ENCODE measurements at regions not wholly inside any gene's neighbourhood (a gene's known extent, or its start where the extent isn't known, plus 50 kb on each side); places are given as distances from the start of the nearest gene placed in this dataset.

- Mint-ChIP-seq H3K4me1 (ENCODE audit: unreplicated experiment) (no peaks in the 10 kb centered on the region), H3K36me3 (no peaks in the 10 kb centered on the region), H3K27me3 (no peaks in the 10 kb centered on the region), H3K9me3 (no peaks in the 10 kb centered on the region), H3K4me3 (no peak overlapping the region), H3K27ac (no peak overlapping the region)
- DNase-seq (ENCODE audit: extremely low spot score, unreplicated experiment): no peak
- no peak for TF ChIP-seq CTCF (conservative IDR thresholded peaks at IDR 0.05)
These were observed 518.0 kb downstream of the XPNPEP1 start for GRCh38 chr10:109405338-109405737.

GRCh38 chr10:109403551-109403950 lies 519.8 kb downstream of the XPNPEP1 start:
- Mint-ChIP-seq H3K4me3 (no peak overlapping the region), H3K36me3 (no peaks in the 10 kb centered on the region), H3K27me3 (no peaks in the 10 kb centered on the region), H3K4me1 (ENCODE audit: unreplicated experiment) (no peaks in the 10 kb centered on the region), H3K9me3 (no peaks in the 10 kb centered on the region), H3K27ac (no peak overlapping the region)
- no peak for DNase-seq (ENCODE audit: extremely low spot score, unreplicated experiment)
- no peak for TF ChIP-seq CTCF (conservative IDR thresholded peaks at IDR 0.05)

- Mint-ChIP-seq H3K4me1 (ENCODE audit: unreplicated experiment) (no peaks in the 10 kb centered on the region), H3K27ac (no peak overlapping the region)
- DNase-seq (ENCODE audit: extremely low spot score, unreplicated experiment): no peak
These were observed 529.9 kb downstream of the XPNPEP1 start for GRCh38 chr10:109393425-109393824.

GRCh38 chr10:109386921-109387320 lies 536.4 kb downstream of the XPNPEP1 start:
- Mint-ChIP-seq H3K36me3 (no peaks in the 10 kb centered on the region), H3K27ac (no peak overlapping the region), H3K4me1 (ENCODE audit: unreplicated experiment) (no peaks in the 10 kb centered on the region), H3K4me3 (no peak overlapping the region), H3K27me3 (peaks cover 3% of the 10 kb centered on the region), H3K9me3 (no peaks in the 10 kb centered on the region)
- TF ChIP-seq CTCF (conservative IDR thresholded peaks at IDR 0.05): no peak
- DNase-seq (ENCODE audit: extremely low spot score, unreplicated experiment): no peak

More at GRCh38 chr10:109393425-109393824, 529.9 kb downstream of the XPNPEP1 start:
- Mint-ChIP-seq H3K36me3 (no peaks in the 10 kb centered on the region), H3K4me3 (no peak overlapping the region), H3K9me3 (no peaks in the 10 kb centered on the region), H3K27me3 (no peaks in the 10 kb centered on the region)
- TF ChIP-seq CTCF (conservative IDR thresholded peaks at IDR 0.05): no peak

- no peak overlapping the region for H3K4me3 Mint-ChIP-seq
- H3K27me3 Mint-ChIP-seq: peaks cover 3% of the 10 kb centered on the region
- H3K27ac Mint-ChIP-seq: no peak overlapping the region
- TF ChIP-seq CTCF (conservative IDR thresholded peaks at IDR 0.05): no peak
- no peaks in the 10 kb centered on the region for H3K9me3 Mint-ChIP-seq
- no peaks in the 10 kb centered on the region for H3K4me1 Mint-ChIP-seq (ENCODE audit: unreplicated experiment)
- no peaks in the 10 kb centered on the region for H3K36me3 Mint-ChIP-seq
- DNase-seq (ENCODE audit: extremely low spot score, unreplicated experiment): no peak
These were observed 537.2 kb downstream of the XPNPEP1 start for GRCh38 chr10:109386101-109386500.

- no peak overlapping the region for H3K27ac Mint-ChIP-seq
- DNase-seq (ENCODE audit: extremely low spot score, unreplicated experiment): no peak
- no peaks in the 10 kb centered on the region for H3K27me3 Mint-ChIP-seq
- no peaks in the 10 kb centered on the region for H3K36me3 Mint-ChIP-seq
- no peaks in the 10 kb centered on the region for H3K9me3 Mint-ChIP-seq
- H3K4me3 Mint-ChIP-seq: no peak overlapping the region
- TF ChIP-seq CTCF (conservative IDR thresholded peaks at IDR 0.05): no peak
- no peaks in the 10 kb centered on the region for H3K4me1 Mint-ChIP-seq (ENCODE audit: unreplicated experiment)
These were observed 544.1 kb downstream of the XPNPEP1 start for GRCh38 chr10:109379186-109379585.

Measured in type B pancreatic cell (in vitro differentiated cells).